SKM-1 (cell line): ENCODE measurements at regions not wholly inside any gene's neighbourhood (a gene's known extent, or its start where the extent isn't known, plus 50 kb on each side); places are given as distances from the start of the nearest gene placed in this dataset.

Source experiments
- DNase-seq: peaks from one replicate; lab custom pipeline; 2025; ENCODE audit not compliant: unreplicated experiment; lab: John Stamatoyannopoulos, UW

DNA sequence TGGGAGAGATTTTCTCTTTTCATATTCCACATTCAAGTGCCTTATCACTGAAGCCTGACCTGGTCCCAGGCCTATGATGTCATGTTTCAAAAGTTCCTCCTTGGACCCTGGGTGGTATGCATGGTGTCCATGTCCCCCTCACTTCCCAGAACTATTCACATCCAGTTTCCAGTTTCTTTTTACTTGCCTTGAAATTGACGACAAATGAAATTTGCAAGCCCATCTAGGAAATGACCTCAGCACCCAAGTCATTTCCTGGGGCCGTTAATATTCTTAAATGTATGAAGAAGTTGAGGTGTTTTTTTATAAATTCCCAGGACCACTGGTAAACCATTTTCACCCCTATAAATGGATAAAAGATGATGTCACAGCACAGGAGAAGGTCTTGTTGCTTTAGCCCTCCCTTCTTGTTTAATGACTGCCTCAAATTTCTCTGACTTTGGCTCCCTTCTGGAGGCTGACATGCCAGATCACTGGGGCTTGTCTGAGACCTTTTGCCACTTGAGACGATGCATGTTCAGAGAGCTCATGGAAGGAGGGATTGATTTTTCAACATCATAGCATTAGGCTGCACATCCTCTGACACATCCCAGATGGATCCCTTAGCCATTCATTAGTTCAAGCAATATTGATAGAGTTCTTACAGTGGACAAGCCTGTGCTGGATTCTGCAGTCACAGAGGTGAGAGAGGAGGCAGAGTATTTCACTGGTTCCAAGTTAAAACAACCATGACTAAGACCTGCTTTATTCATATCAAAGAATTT is 221.3 kb downstream of the PLPP3 start:
- DNase-seq: no peak

- DNase-seq: no peak
Measured at GRCh38 chr1:56356376-56356990, 222.9 kb downstream of the PLPP3 start.

- DNase-seq: no peak
Measured at GRCh38 chr1:56355918-56356317, 223.4 kb downstream of the PLPP3 start.

DNA sequence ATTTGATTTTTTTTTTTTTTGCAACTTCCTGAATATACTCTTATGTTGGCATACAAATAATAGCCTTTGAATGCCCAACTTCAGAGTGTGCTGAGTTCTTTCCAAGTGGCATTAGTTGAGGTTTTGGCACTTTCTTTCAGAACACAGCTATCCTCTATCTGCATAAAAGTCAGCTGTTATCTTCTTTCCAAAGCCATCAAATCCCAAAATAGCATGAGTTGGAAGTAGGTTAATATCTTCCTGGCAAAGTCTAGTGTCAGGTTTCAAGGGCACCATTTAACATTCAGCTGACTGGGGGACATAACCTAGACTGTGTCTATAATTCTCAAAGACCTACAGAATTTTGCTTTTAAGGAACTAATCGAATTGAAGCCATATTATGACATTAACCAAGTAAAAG is 223.9 kb downstream of the PLPP3 start:
- no peak for DNase-seq

DNA sequence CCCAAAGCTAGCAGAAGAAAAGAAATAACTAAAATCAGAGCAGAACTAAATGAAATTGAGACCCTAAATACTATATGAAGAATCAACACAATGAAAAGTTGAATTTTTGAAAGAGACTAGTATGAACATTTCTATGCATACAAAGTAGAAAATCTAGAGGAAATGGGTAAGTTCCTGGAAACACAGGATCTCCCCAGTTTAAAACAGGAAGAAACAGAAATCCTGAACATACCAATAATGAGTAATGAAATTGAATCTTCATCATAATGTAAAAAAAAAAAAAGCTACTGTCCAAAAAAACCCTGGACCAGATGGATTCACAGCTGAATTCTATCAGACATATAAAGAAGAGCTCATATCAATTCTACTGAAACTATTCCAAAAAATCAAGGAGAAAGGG is 233.5 kb downstream of the PLPP3 start:
- no peak for DNase-seq

GRCh38 chr1:56340977-56341376 is 238.4 kb downstream of the PLPP3 start:
- DNase-seq: no peak

DNA sequence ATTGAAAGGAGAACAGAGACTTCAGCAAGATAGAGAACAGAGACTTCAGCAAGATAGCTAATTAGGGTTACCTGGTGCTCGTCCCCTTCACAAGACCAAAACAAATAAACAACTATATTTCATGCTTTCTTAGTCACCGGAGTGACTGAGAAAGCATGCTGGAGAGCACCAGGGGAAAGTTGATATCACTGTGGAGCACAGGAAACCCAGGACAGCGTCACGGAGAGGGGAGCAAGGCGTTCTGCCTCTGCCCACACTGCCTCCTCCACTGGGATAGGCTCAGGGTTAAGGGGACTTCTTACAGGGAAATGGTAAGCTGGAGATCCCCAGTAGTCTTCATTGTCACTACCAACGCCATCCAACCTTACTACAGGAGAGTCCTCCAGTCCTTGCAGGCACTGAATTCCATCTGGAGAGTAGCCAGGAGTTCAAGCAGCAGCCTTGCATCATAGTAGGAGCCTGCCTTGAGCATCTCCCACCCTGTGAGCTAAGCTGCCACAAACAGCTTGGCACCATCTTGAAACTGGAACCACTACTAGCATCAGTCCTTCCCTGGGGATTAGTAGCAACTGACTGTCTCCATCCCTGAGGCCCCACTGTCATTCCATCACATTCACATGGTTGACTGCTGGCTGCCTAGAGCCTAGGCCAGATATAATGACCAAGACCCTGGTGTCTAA is 239.4 kb downstream of the PLPP3 start:
- no peak for DNase-seq

- no peak for DNase-seq
Measured at GRCh38 chr1:56339093-56339492, 240.3 kb downstream of the PLPP3 start.

GRCh38 chr1:56336982-56337381 is 242.4 kb downstream of the PLPP3 start:
- DNase-seq: no peak

DNA sequence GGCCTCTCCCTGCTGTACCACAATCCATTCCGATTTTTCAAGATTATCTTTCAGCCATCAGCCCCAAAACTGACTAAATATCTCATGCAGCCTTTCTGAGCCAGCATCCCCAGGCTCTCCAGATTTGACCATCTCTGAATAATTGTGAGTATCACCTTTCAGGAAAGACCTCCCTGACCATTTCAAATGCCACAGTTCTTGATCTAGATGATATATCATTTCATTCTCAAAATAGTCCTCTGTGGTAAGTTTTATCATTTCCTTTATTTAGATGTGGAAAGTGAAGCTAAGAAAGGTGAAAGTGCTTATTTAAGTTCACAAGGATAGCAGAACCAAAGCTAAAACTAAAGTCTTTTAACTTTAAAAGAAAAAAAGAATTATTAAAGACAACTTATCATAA is 244.0 kb downstream of the PLPP3 start:
- no peak for DNase-seq

DNA sequence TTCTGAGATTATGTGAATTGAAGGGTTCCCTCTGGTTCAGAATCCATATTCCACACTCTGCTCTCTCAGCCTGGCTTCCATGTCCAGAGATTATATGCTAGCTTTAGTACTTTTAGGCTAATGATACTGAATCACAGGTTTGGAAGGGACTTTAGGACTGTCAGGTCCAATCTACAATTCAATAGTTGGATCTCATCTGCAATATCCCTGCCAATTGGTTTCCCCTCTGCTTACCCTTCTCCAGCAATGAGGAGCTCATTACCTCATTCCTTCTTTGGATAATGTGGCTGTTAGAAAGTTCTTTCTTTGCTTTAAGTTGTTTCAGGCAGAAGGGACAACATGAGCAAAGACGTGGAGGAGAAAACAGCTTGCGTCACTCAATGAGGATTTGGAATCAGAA is 245.3 kb downstream of the PLPP3 start:
- no peak for DNase-seq

GRCh38 chr1:56333461-56333860 is 245.9 kb downstream of the PLPP3 start:
- no peak for DNase-seq

DNA sequence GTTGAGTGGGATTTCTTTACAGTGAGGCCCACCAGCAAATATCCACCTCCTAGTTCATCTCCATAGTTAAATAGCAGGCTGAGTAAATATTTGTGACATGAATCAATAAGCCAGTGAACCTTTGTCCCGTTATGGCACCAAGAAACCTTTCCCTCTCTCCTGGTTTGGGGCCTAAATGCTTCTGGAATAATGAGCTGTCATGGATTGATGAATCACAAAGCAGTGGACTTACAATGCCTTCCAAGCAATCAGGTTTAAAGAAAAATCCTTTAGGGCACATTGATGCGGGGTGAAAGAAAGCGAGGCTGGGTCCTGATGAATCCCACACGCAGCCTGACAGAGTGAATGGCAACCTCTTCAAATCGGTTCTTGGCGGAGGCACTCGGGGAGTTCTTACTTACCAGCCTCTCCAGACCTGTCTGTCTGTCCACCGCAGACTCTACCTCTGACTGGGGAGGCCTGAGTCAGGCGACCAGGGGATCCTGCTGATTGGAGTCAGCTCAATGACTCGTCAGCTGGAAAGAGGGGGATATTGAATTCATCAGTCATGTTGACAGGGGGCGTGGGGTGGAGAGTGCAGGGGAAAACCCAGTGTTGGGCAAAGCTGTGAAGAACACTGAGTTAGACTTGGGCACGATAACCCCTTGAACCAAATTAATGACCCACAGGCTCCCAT is 247.3 kb downstream of the PLPP3 start:
- no peak for DNase-seq

- DNase-seq: no peak
Measured at GRCh38 chr1:56331207-56331891, 248.0 kb downstream of the PLPP3 start.

GRCh38 chr1:56330391-56331026 is 248.9 kb downstream of the PLPP3 start:
- no peak for DNase-seq

GRCh38 chr1:56329970-56330369 is 249.4 kb downstream of the PLPP3 start:
- no peak for DNase-seq

DNA sequence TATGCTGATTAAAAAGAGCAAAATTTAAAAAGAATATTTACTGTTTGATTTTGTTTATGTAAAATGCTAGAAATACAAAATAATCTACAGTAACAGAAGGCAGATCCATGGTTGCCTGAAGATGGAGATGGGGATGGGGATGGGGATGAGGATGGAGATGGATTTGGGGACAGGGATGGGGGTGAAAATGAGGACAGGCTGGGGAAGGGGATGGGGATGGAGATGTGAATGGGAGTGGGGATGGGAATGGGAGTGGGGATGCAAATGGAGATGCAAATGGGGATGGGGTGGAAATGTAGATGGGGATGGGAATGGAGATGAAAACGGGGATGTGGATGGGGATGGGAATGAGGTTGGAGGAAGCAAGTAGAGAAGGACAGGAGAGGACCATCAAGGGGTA is 252.2 kb downstream of the PLPP3 start:
- DNase-seq: no peak

- no peak for DNase-seq
Measured at GRCh38 chr1:56326056-56326455, 253.3 kb downstream of the PLPP3 start.

GRCh38 chr1:56324504-56324903 is 254.9 kb downstream of the PLPP3 start:
- no peak for DNase-seq

DNA sequence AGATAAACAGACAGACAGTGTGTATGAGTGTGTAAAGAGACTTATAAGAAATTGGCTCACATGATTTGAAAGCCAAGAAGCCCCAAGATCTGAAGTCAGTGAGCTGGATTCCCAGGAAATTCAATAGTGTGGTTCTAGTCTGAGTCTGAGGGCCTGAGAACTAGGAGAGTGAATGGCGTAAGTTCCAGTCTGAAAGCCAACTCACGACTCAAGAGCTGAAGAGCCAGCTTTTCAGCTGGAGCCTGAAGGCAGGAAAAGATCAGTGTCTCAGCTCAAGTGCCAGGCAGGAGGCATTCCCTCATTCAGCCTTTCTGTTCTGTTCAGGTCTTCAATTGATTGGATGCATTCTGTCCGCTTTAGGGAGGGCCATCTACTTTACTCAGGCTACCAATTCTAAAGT is 257.2 kb downstream of the PLPP3 start:
- DNase-seq: no peak

DNA sequence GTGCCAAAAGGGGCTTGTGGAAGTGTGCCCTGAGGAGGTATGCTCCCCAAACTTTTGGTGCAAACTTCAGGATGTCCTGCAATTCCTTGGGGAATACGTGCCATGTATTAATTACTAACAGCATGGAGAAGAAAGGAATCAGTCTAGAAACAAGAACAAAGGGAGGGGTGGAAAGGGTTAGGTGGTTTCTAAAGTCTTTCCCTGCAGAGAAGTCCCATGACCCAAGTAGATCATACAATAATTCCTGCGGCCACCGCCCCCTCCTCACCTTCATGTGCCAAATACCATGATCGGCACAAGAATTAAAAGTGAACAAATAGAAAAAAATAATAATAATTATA is 258.2 kb downstream of the PLPP3 start:
- no peak for DNase-seq
